VCaP (cell line): ENCODE measurements at regions not wholly inside any gene's neighbourhood (a gene's known extent, or its start where the extent isn't known, plus 50 kb on each side); places are given as distances from the start of the nearest gene placed in this dataset.

Source experiments
- H3K27ac ChIP-seq: fragments of 450-650 bp; 2 replicates; pipeline ENCODE4 v1.5.1; 2017
- CTCF ChIP-seq: fragments of 450-650 bp; conservative IDR thresholded peaks from 2 replicates; pipeline ENCODE4 v1.5.1; 2017; ENCODE audit warnings: mild to moderate bottlenecking, moderate library complexity

GRCh38 chr4:18397681-18398390, 376.3 kb upstream of the LCORL start:
- no peak for TF ChIP-seq CTCF
- peak overlapping the region; percentile 1; the same call in 1 of the 2 replicates for H3K27ac ChIP-seq

GRCh38 chr4:18394656-18395055, 373.1 kb upstream of the LCORL start:
- H3K27ac ChIP-seq: no peak overlapping the region

GRCh38 chr4:18391354-18391728, 369.8 kb upstream of the LCORL start:
- no peak overlapping the region for H3K27ac ChIP-seq
- TF ChIP-seq CTCF: no peak

More at GRCh38 chr4:18394656-18395055, 373.1 kb upstream of the LCORL start:
- TF ChIP-seq CTCF: no peak

GRCh38 chr4:18390655-18391353, 369.2 kb upstream of the LCORL start:
- no peak overlapping the region for H3K27ac ChIP-seq
- no peak for TF ChIP-seq CTCF

GRCh38 chr4:18389115-18389514, 367.6 kb upstream of the LCORL start:
- no peak for TF ChIP-seq CTCF

GRCh38 chr4:18388039-18388438, 366.5 kb upstream of the LCORL start:
- no peak for TF ChIP-seq CTCF
- no peak overlapping the region for H3K27ac ChIP-seq

More at GRCh38 chr4:18389115-18389514, 367.6 kb upstream of the LCORL start:
- no peak overlapping the region for H3K27ac ChIP-seq

- no peak overlapping the region for H3K27ac ChIP-seq
- no peak for TF ChIP-seq CTCF
These were observed 359.6 kb upstream of the LCORL start for GRCh38 chr4:18381186-18381585.
